ENCODE measurements at regions not wholly inside any gene's neighbourhood (a gene's known extent, or its start where the extent isn't known, plus 50 kb on each side); places are given as distances from the start of the nearest gene placed in this dataset.

DNA sequence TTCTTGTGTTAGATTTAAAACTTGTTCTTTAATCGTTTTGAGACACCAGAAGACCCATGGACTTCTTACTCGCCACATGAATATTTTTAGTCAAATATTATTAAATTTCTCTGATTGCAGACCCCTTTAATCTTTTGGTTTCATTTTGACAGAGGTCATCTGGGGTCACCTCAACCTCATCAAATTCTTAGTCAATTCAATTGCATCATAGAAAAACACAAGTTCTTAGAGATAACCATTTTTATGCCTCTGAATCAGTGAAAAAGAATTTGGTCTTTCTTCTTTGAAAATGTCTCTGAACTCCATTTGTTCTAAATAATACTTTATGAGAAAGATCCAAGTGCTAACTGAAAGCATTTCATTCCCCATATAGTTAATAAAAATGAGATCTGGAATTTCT lies 55.2 kb upstream of the CBLN4 start:
- no peak for DNase-seq (ENCODE audit: low read depth, low spot score)

DNA sequence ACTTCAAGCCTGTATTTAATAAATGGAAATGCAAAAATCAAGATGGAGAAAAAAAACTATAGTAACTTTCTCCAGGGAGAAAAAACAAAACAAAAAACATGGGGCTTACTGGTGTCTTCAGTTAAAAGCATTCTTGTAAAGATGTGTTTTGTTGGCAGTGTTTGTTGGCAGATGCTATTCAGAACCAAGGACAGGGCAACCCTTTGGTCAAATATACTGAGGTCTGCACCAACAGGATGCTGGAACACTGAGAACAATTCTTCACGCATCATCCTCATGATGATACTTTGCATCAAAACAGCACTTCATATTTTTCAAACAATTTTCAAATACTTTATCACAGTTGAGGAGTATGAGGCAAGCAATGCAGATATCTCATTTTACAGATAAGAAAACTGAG lies 63.7 kb upstream of the CBLN4 start:
- no peak for DNase-seq (ENCODE audit: low read depth, low spot score)

GRCh38 chr20:56072165-56072564 lies 66.8 kb upstream of the CBLN4 start:
- DNase-seq (ENCODE audit: low read depth, low spot score) = no peak

DNA sequence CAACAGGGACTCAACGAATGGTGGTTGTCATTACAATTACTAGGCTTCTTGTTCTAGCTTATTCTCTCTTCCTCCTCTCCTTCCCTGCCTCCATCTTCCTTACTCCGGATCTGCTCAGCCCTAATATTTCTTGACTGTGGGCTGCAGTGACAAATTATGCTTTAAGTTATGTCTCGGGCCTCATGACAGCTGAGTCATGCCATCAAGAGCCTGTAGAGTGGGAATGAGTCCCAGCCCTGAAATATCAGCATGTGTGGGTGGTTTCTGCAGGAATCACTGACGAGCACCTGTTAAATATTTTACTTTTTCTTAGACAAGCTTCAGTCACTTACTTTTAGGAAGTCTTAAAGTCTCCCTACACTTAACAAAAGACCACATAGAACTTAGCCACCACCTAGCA lies 83.1 kb upstream of the CBLN4 start:
- DNase-seq (ENCODE audit: low read depth, low spot score) = no peak

DNA sequence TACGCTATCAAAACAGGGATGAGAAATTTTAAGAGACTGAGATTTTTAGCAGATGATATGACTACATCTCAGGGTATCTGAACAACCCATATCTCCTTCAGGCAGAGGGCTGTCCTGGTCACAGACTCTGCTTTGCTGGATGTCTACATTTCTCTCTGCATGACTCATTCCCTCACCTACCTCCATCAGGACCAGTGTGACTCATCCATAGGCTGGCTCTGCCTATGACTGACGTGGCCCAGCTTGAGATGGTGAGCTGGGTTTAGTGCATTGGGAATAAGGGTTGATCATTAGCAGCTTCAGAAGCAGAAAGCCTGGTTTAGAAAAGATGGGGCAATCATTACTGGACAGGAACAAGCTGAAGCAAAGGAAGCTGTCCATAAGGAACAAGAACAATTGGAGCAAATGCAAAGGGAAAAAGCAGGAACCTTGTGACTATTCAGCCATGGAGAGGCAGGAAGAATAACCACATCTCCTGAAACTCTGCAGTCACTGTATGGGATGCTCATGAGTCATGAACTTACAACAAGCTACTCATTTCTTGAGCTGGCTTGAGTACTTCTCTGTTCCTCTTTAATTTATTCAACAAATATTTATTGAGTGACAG lies 86.4 kb upstream of the CBLN4 start:
- no peak for DNase-seq (ENCODE audit: low read depth, low spot score)

- no peak for DNase-seq (ENCODE audit: low read depth, low spot score)
Observed at GRCh38 chr20:56094228-56094627, 88.9 kb upstream of the CBLN4 start.

DNA sequence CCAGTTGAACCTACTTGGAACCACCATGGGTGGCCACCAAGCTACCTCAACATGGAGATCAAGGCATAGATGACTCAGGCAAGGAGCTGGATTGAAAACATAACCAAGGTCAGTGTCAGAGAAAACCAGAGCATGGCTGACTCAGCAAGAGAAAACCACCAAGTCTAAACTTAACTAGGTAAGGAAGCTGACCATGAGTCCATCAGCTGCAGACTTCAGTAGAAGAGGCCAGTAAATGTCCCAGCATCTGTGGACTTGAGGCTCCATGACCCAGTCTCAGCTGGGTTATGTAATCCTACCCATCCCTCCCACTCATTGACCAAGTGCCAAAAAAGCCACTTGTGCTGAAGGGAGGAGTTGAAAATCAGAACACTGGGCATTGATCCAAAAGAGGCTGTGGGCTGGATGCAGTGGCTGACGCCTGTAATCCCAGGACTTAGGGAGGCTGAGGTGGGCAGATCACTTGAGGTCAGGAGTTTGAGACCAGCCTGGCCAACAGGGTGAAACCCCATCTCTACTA lies 93.7 kb upstream of the CBLN4 start:
- no peak for DNase-seq (ENCODE audit: low read depth, low spot score)

DNA sequence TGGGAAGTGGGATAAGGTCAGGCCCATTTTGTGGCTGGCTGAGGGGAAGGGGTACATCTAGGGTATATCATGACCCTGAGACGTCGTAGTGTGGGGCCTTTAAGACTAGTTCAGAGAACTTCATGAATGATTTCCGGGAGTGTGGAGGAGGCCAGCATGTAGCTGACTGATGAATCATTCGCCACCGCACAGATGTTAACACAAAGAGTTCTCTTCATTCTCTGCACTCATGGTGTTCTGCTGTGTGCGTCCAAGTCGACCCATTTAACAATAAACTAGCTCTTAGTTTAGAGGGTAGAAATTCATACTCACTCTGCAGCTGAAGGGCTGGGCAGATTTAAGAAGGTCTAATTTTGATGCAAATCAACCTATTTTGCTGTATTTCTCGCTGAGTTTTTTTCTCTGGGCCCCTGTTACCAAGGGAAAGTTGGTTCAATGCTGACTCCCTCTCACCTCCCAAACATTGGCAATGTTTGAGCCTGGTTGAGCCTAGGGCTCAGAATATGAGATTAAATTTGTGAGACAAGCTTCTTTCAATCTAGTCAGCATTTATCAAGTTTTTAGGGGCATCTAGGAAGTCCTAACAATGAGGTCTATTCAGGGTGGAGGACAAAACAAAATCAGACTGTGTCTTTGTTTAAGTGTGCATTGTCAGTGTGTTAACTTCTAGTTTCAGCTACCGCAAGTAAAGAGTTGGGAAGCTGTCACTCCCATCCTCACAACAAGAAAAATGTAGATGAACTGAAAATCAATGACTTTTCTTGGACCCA lies 106.8 kb upstream of the CBLN4 start:
- DNase-seq (ENCODE audit: low read depth, low spot score) = no peak

GRCh38 chr20:56117350-56117749 lies 112.0 kb upstream of the CBLN4 start:
- DNase-seq (ENCODE audit: low read depth, low spot score) = no peak

GRCh38 chr20:56121850-56122249 lies 116.5 kb upstream of the CBLN4 start:
- DNase-seq (ENCODE audit: low read depth, low spot score) = no peak

DNA sequence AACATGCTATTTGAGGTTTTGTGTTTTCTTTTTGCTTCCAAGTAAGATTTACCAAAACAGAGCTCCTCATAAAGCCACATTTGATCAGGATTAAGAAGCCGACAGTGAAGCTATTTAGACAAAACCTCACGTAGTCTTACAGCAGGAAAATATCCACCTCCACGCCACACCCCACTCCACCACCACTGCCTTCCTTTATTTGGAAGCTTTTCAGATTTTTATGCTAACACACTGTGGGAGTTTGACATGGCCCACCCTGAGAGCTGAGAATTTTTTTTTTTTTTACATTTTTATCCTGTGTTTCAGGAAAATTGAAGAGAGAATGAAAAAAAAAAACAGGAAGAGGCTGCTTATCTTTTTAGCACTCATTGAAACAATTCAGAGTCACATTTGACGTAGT lies 104.8 kb upstream of the MC3R start:
- no peak for DNase-seq (ENCODE audit: low read depth, low spot score)

DNA sequence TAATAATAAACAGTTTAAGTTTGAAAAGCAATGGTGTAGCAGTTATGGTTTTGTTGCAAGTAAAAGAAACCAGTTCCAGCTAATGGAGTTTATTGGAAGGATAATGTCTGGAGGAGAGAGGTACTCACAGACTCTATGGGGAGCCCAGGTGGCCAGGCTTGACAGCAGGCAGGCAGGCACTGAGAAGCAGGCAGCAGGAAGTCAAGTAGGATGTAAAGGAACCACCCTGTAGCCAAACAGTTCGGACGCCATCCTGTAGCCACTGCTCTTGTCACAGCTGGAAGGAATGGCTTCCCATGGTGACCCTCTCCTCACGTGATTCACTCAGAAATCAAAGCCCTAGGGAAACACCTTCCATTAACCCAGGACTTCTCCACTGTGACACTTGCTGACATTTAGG lies 96.7 kb upstream of the MC3R start:
- no peak for DNase-seq (ENCODE audit: low read depth, low spot score)

- DNase-seq (ENCODE audit: low read depth, low spot score) = no peak
Observed at GRCh38 chr20:56153926-56154325, 94.6 kb upstream of the MC3R start.

- no peak for DNase-seq (ENCODE audit: low read depth, low spot score)
Observed at GRCh38 chr20:56155625-56156024, 92.9 kb upstream of the MC3R start.

DNA sequence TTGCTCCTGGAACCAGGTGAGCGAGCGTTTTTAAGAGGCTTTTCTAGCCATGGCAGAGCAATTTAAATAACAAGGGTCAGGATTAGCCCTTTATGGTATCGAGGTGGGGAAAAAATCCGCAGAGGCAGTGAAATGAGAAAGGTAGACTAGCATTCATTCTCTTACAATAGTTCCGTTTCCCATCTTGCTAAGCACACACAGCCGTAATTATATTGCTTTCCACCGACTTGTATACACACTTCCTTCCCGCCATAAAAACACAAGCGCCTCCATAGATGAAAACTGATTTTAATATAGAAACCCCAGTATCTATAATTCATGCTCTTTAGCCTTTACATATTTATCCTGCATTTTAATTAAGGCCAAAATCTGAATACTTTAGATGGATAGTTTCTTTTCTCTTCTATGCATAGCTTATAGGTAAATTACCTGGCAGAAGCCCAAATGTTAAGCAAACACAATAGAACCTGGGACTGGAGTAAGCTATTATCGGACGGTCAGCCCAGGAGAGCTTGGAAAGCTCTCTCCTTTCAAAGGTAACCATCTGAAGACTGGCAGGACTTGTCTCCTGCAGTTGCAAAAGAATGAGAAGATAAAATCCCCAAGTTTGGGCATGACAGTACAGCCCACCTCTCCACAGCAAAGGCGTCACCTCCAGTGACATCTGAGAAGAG lies 90.9 kb upstream of the MC3R start:
- no peak for DNase-seq (ENCODE audit: low read depth, low spot score)

- DNase-seq (ENCODE audit: low read depth, low spot score) = no peak
Observed at GRCh38 chr20:56158489-56158888, 90.0 kb upstream of the MC3R start.

- no peak for DNase-seq (ENCODE audit: low read depth, low spot score)
Observed at GRCh38 chr20:56160956-56161355, 87.6 kb upstream of the MC3R start.

- no peak for DNase-seq (ENCODE audit: low read depth, low spot score)
Observed at GRCh38 chr20:56163806-56164205, 84.7 kb upstream of the MC3R start.

GRCh38 chr20:56166781-56167465 lies 81.6 kb upstream of the MC3R start:
- DNase-seq (ENCODE audit: low read depth, low spot score) = no peak

DNA sequence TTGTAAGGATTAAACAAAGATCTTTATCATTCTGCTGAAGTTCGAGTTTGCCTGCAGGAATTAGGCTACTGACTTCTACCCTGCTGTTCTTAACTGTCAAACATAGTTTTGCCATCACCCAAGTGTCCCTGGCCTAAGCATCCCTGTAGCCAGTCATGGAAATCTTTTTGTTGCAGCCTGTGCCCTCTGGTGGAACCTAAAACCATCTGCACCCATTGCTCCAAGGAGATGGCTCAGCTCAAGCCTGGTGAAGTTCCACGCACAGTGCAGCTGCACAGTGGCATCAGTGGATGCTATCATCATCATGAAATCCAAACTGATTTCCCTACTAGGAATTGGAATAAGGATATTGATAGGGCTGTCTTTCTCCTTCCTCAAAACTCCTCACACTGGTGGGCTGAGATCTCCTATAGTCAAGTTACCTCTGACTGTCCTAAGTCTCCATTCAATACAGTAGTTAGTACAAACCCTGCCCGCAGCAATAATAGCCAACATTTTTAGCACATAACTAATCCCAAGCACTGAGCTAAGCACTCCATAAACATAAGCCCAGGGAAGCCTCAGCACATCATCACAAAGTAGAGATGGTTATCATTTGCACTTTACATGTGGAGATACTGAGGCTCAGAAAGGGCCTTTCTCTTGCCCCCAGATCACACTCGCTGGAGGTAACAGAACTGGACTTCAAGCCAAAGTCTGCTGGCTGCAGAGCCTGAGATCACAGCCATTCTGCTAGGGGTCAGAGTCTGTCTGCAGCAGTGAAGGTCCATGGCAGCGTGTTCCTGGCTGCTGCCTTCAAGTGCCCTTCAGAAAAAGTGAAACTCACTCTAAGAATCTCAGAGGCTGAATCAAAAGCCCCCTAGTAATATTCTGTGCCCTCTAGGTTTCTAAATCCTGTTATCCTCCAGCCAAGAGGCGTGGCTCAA lies 77.2 kb upstream of the MC3R start:
- DNase-seq (ENCODE audit: low read depth, low spot score) = no peak

GRCh38 chr20:56173438-56173837 lies 75.1 kb upstream of the MC3R start:
- no peak for DNase-seq (ENCODE audit: low read depth, low spot score)

Data from ELF-1 (cell line).